ENCODE measurements at regions not wholly inside any gene's neighbourhood (a gene's known extent, or its start where the extent isn't known, plus 50 kb on each side); places are given as distances from the start of the nearest gene placed in this dataset.

GRCh38 chr7:33701189-33701740, 204.1 kb upstream of the BMPER start:
- Histone ChIP-seq H3K9me3 (ENCODE audit: insufficient read depth, low read depth, low read length) (peaks cover 14% of the 10 kb centered on the region), H3K4me2 (ENCODE audit: low read length) (no peak overlapping the region), H3K9ac (ENCODE audit: low read length) (no peak overlapping the region), H3K4me3 (ENCODE audit: insufficient read depth, low read depth, low read length) (no peak overlapping the region), H3K36me3 (ENCODE audit: insufficient read depth, low read length) (no peaks in the 10 kb centered on the region), H4K20me1 (ENCODE audit: insufficient read depth, low read length) (no peaks in the 10 kb centered on the region), H3K27ac (ENCODE audit: low read depth, low read length) (no peak overlapping the region), H2AFZ (ENCODE audit: low read depth, low read length) (no peak overlapping the region), H3K27me3 (ENCODE audit: insufficient read depth, low read length) (no peaks in the 10 kb centered on the region), H3K79me2 (ENCODE audit: insufficient read depth, low read length) (no peaks in the 10 kb centered on the region), H3K4me1 (ENCODE audit: insufficient read depth, low read length) (no peaks in the 10 kb centered on the region)
- H3K27me3 Mint-ChIP-seq (ENCODE audit: low read depth, unreplicated experiment) = peaks cover 1% of the 10 kb centered on the region
- H3K9me3 Mint-ChIP-seq (ENCODE audit: unreplicated experiment) = peaks cover 21% of the 10 kb centered on the region
- H3K36me3 Mint-ChIP-seq (ENCODE audit: low read depth, unreplicated experiment) = peaks cover 8% of the 10 kb centered on the region
- no peak overlapping the region for H3K4me3 Mint-ChIP-seq (ENCODE audit: unreplicated experiment)
- no peak overlapping the region for H3K27ac Mint-ChIP-seq (ENCODE audit: unreplicated experiment)
- TF ChIP-seq CTCF (IDR thresholded peaks at IDR 0.05; ENCODE audit: insufficient read depth, low read depth, low read length) = no peak
- TF ChIP-seq EZH2 (IDR thresholded peaks at IDR 0.05; ENCODE audit: insufficient read depth, low read length) = no peak
- H3K4me1 Mint-ChIP-seq (ENCODE audit: low read depth, unreplicated experiment) = peaks cover 13% of the 10 kb centered on the region
- DNase-seq (ENCODE audit: low read depth) = no peak
- no peak for FAIRE-seq

- H3K4me1 Mint-ChIP-seq (ENCODE audit: low read depth, unreplicated experiment) = peaks cover 13% of the 10 kb centered on the region
- no peaks in the 10 kb centered on the region for H3K27me3 ChIP-seq (ENCODE audit: insufficient read depth, low read length)
- H3K36me3 Mint-ChIP-seq (ENCODE audit: low read depth, unreplicated experiment) = peaks cover 8% of the 10 kb centered on the region
These were observed 203.4 kb upstream of the BMPER start for GRCh38 chr7:33701927-33702326.

More at GRCh38 chr7:33701927-33702326, 203.4 kb upstream of the BMPER start:
- Histone ChIP-seq H3K9ac (ENCODE audit: low read length) (no peak overlapping the region), H3K4me1 (ENCODE audit: insufficient read depth, low read length) (no peaks in the 10 kb centered on the region), H3K27ac (ENCODE audit: low read depth, low read length) (no peak overlapping the region), H3K4me3 (ENCODE audit: insufficient read depth, low read depth, low read length) (no peak overlapping the region), H3K79me2 (ENCODE audit: insufficient read depth, low read length) (no peaks in the 10 kb centered on the region), H2AFZ (ENCODE audit: low read depth, low read length) (no peak overlapping the region), H3K4me2 (ENCODE audit: low read length) (no peak overlapping the region), H4K20me1 (ENCODE audit: insufficient read depth, low read length) (no peaks in the 10 kb centered on the region), H3K9me3 (ENCODE audit: insufficient read depth, low read depth, low read length) (peaks cover 14% of the 10 kb centered on the region), H3K36me3 (ENCODE audit: insufficient read depth, low read length) (no peaks in the 10 kb centered on the region)
- Mint-ChIP-seq H3K27me3 (ENCODE audit: low read depth, unreplicated experiment) (peaks cover 1% of the 10 kb centered on the region), H3K4me3 (ENCODE audit: unreplicated experiment) (no peak overlapping the region), H3K27ac (ENCODE audit: unreplicated experiment) (no peak overlapping the region), H3K9me3 (ENCODE audit: unreplicated experiment) (peaks cover 21% of the 10 kb centered on the region)
- TF ChIP-seq EZH2 (IDR thresholded peaks at IDR 0.05; ENCODE audit: insufficient read depth, low read length) (no peak), CTCF (IDR thresholded peaks at IDR 0.05; ENCODE audit: insufficient read depth, low read depth, low read length) (no peak)
- DNase-seq (ENCODE audit: low read depth) (no peak), FAIRE-seq (no peak)
